ENCODE measurements at regions not wholly inside any gene's neighbourhood (a gene's known extent, or its start where the extent isn't known, plus 50 kb on each side); places are given as distances from the start of the nearest gene placed in this dataset.

DNA sequence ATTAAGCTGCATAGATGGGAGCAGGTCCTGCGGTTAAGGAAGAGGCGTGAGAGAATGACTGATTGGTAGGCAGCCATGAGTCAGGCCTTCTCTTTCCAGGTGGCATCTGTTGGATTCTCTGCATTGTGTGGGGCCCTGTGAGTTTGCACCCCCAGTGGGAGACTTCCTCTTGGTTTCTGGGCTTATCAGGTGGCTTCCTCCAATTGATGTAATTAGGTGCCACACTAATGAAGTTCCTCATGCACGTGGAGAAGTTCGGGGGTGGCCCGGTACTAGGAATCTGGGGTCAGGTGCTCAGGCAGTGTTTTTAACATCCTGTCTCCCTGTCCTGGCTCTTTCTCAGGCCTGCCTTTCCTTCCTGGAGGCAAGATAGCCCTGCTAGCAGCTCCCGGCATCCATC is 765.1 kb upstream of the TMEM132C start:
- ChIA-PET POLR2A (no interaction called here), CTCF (no interaction called here), RAD21 (ENCODE audit: unreplicated experiment) (no interaction called here), SMC1A (ENCODE audit: uncharacterized antibody, unreplicated experiment) (interaction anchor here (0.9 to 1.2 kb wide), 4 partner anchors 13 to 40 kb away, joined by 3 to 5 read pairs (median 3); no protein-coding TSS in a partner anchor)
- intact Hi-C loops (cut with micrococcal nuclease; ENCODE audit: unreplicated experiment) (no loop called here), in situ Hi-C loops (cut with MboI) (no loop called here)
- no peak for ATAC-seq
- H3K4me1 ChIP-seq (ENCODE audit: control insufficient read depth, insufficient read depth, low read length): no peaks in the 10 kb centered on the region
- H3K36me3 ChIP-seq (ENCODE audit: control insufficient read depth in 2 of 2, insufficient read depth in 2 of 2, low read length in 1 of 2): no peaks in the 10 kb centered on the region
- DNase-seq (ENCODE audit: low read depth, low spot score): no peak
- no peak for FAIRE-seq
- no peak overlapping the region for H3K9ac ChIP-seq (ENCODE audit: control insufficient read depth, insufficient read depth, low read length)
- no TSS peak for BruUV-seq (replicated peaks)
- no peak overlapping the region for H3K4me3 ChIP-seq
- TF ChIP-seq SRF (IDR thresholded peaks at IDR 0.05; ENCODE audit: low read depth in 2 of 2, low read length in 2 of 2) (no peak), CREB1 (IDR thresholded peaks at IDR 0.05; ENCODE audit: low read depth) (no peak), CBX3 (IDR thresholded peaks at IDR 0.05; ENCODE audit: borderline replicate concordance, low read depth) (no peak), EGR1 (IDR thresholded peaks at IDR 0.05; ENCODE audit: borderline replicate concordance in 1 of 2, low read depth in 2 of 2, low read length in 2 of 2) (no peak), NFIC (IDR thresholded peaks at IDR 0.05; ENCODE audit: low read depth, low read length) (no peak), ZNF207 (IDR thresholded peaks at IDR 0.05; ENCODE audit: borderline replicate concordance) (no peak), SMAD1 (IDR thresholded peaks at IDR 0.05; ENCODE audit: low read depth, partially characterized antibody) (no peak), BCL11A (IDR thresholded peaks at IDR 0.05; ENCODE audit: low read depth, low read length) (no peak), RCOR1 (conservative IDR thresholded peaks at IDR 0.05; ENCODE audit: low read depth, low read length) (no peak), MTA2 (IDR thresholded peaks at IDR 0.05; ENCODE audit: low read depth) (no peak)
- TF ChIP-seq, protein P1, sequence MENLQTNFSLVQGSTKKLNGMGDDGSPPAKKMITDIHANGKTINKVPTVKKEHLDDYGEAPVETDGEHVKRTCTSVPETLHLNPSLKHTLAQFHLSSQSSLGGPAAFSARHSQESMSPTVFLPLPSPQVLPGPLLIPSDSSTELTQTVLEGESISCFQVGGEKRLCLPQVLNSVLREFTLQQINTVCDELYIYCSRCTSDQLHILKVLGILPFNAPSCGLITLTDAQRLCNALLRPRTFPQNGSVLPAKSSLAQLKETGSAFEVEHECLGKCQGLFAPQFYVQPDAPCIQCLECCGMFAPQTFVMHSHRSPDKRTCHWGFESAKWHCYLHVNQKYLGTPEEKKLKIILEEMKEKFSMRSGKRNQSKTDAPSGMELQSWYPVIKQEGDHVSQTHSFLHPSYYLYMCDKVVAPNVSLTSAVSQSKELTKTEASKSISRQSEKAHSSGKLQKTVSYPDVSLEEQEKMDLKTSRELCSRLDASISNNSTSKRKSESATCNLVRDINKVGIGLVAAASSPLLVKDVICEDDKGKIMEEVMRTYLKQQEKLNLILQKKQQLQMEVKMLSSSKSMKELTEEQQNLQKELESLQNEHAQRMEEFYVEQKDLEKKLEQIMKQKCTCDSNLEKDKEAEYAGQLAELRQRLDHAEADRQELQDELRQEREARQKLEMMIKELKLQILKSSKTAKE (IDR thresholded peaks at IDR 0.05; ENCODE audit: low read depth, poor library complexity, severe bottlenecking): no peak
- TF ChIP-seq, protein P2, sequence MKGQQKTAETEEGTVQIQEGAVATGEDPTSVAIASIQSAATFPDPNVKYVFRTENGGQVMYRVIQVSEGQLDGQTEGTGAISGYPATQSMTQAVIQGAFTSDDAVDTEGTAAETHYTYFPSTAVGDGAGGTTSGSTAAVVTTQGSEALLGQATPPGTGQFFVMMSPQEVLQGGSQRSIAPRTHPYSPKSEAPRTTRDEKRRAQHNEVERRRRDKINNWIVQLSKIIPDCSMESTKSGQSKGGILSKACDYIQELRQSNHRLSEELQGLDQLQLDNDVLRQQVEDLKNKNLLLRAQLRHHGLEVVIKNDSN (IDR thresholded peaks at IDR 0.05; ENCODE audit: borderline replicate concordance, extremely low read length, insufficient read depth, low read depth, low read length): no peak
- TF ChIP-seq, protein P3, sequence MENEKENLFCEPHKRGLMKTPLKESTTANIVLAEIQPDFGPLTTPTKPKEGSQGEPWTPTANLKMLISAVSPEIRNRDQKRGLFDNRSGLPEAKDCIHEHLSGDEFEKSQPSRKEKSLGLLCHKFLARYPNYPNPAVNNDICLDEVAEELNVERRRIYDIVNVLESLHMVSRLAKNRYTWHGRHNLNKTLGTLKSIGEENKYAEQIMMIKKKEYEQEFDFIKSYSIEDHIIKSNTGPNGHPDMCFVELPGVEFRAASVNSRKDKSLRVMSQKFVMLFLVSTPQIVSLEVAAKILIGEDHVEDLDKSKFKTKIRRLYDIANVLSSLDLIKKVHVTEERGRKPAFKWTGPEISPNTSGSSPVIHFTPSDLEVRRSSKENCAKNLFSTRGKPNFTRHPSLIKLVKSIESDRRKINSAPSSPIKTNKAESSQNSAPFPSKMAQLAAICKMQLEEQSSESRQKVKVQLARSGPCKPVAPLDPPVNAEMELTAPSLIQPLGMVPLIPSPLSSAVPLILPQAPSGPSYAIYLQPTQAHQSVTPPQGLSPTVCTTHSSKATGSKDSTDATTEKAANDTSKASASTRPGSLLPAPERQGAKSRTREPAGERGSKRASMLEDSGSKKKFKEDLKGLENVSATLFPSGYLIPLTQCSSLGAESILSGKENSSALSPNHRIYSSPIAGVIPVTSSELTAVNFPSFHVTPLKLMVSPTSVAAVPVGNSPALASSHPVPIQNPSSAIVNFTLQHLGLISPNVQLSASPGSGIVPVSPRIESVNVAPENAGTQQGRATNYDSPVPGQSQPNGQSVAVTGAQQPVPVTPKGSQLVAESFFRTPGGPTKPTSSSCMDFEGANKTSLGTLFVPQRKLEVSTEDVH (IDR thresholded peaks at IDR 0.05; ENCODE audit: low read depth, partially characterized antibody): no peak
- TF ChIP-seq, protein P4, sequence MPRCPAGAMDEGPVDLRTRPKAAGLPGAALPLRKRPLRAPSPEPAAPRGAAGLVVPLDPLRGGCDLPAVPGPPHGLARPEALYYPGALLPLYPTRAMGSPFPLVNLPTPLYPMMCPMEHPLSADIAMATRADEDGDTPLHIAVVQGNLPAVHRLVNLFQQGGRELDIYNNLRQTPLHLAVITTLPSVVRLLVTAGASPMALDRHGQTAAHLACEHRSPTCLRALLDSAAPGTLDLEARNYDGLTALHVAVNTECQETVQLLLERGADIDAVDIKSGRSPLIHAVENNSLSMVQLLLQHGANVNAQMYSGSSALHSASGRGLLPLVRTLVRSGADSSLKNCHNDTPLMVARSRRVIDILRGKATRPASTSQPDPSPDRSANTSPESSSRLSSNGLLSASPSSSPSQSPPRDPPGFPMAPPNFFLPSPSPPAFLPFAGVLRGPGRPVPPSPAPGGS (IDR thresholded peaks at IDR 0.05; ENCODE audit: borderline replicate concordance, insufficient read depth, low read depth, low read length, poor library complexity, severe bottlenecking): no peak
- WGBS (ENCODE audit: insufficient coverage, insufficient replicate concordance, low lambda C conversion rate, missing lambda C conversion rate): 33% methylated on average over 6 of the region's 6 CpGs
- H3K27ac ChIP-seq (ENCODE audit: control insufficient read depth, insufficient read depth): no peak overlapping the region
- no peaks in the 10 kb centered on the region; the same call in 2 of the 3 replicates for H3K9me3 ChIP-seq (replicated peaks; ENCODE audit: control insufficient read depth, insufficient read depth, low read length)
- no peak overlapping the region for H3K4me2 ChIP-seq (ENCODE audit: control insufficient read depth, insufficient read depth)
- no peaks in the 10 kb centered on the region for H3K27me3 ChIP-seq (replicated peaks in 1 of 2; ENCODE audit: control insufficient read depth in 2 of 2, insufficient read depth in 2 of 2, low read length in 1 of 2)
- no peaks in the 10 kb centered on the region for H3K79me2 ChIP-seq (ENCODE audit: control insufficient read depth, insufficient read depth, low read length)
- H2AFZ ChIP-seq (ENCODE audit: control insufficient read depth, low read depth, low read length): no peak overlapping the region
- no peaks in the 10 kb centered on the region for H4K20me1 ChIP-seq (ENCODE audit: control insufficient read depth, insufficient read depth)
